Activated CD4-positive, alpha-beta T cell treated with anti-CD3 and anti-CD28 coated beads, Interleukin-2, amount 10 ng/mL, durations not matched to agents 7 days and 5 days (primary cell): ENCODE measurements at regions not wholly inside any gene's neighbourhood (a gene's known extent, or its start where the extent isn't known, plus 50 kb on each side); places are given as distances from the start of the nearest gene placed in this dataset.
"Not testable (repeated sequence)": the region's sequence is repeated elsewhere in the genome, so short reads cannot be mapped to it uniquely, and the experiment has no call there.

Experiments
- CTCF ChIA-PET: fragments of 350-600 bp; sonication (Branson Sonifier 250); formaldehyde crosslinking; loops from one replicate; lab custom pipeline; 2021; ENCODE audit warnings: antibody characterized with exemption; lab: Charles Lee
- POLR2A ChIA-PET: fragments of 350-600 bp; sonication (Branson Sonifier 250); formaldehyde crosslinking; loops from one replicate; lab custom pipeline; 2021; ENCODE audit warnings: antibody characterized with exemption; lab: Charles Lee
- DNase-seq: peaks from one replicate; pipeline ENCODE4 v3.0.0-alpha.2; 2020
- H3K27ac Mint-ChIP-seq: one replicate; pipeline ENCODE4 v1.8.0; 2021; ENCODE audit warnings: mild to moderate bottlenecking, moderate library complexity, mixed read lengths
- H3K27me3 Mint-ChIP-seq: one replicate; pipeline ENCODE4 v1.8.0; 2021; ENCODE audit warnings: mixed read lengths
- H3K36me3 Mint-ChIP-seq: one replicate; pipeline ENCODE4 v1.8.0; 2021; ENCODE audit warnings: low read depth, mixed read lengths
- H3K4me1 Mint-ChIP-seq: one replicate; pipeline ENCODE4 v1.8.0; 2021; ENCODE audit warnings: mixed read lengths
- H3K4me3 Mint-ChIP-seq: one replicate; pipeline ENCODE4 v1.8.0; 2021; ENCODE audit warnings: mild to moderate bottlenecking, moderate library complexity, mixed read lengths
- H3K9me3 Mint-ChIP-seq: one replicate; pipeline ENCODE4 v1.8.0; 2021; ENCODE audit warnings: mixed read lengths

- H3K4me3 Mint-ChIP-seq = no peak overlapping the region
- H3K36me3 Mint-ChIP-seq = no peaks in the 10 kb centered on the region
- no peaks in the 10 kb centered on the region for H3K9me3 Mint-ChIP-seq
- DNase-seq = no peak
- H3K27ac Mint-ChIP-seq = no peak overlapping the region
- no peaks in the 10 kb centered on the region for H3K4me1 Mint-ChIP-seq
- POLR2A ChIA-PET = no interaction called here
- CTCF ChIA-PET = no interaction called here
- H3K27me3 Mint-ChIP-seq = peaks cover 29% of the 10 kb centered on the region
Observed at GRCh38 chr10:91745090-91745831, 53.0 kb upstream of the TNKS2 start.

GRCh38 chr10:91743465-91743864, 54.8 kb upstream of the TNKS2 start:
- no peaks in the 10 kb centered on the region for H3K4me1 Mint-ChIP-seq
- ChIA-PET CTCF (no interaction called here), POLR2A (no interaction called here)

GRCh38 chr10:91742229-91742628, 56.0 kb upstream of the TNKS2 start:
- no peak overlapping the region for H3K4me3 Mint-ChIP-seq
- H3K27me3 Mint-ChIP-seq = peaks cover 56% of the 10 kb centered on the region
- ChIA-PET POLR2A (no interaction called here), CTCF (no interaction called here)
- H3K9me3 Mint-ChIP-seq = no peaks in the 10 kb centered on the region
- DNase-seq = no peak
- no peak overlapping the region for H3K27ac Mint-ChIP-seq
- H3K4me1 Mint-ChIP-seq = no peaks in the 10 kb centered on the region
- H3K36me3 Mint-ChIP-seq = no peaks in the 10 kb centered on the region

More at GRCh38 chr10:91743465-91743864, 54.8 kb upstream of the TNKS2 start:
- no peak for DNase-seq
- Mint-ChIP-seq H3K9me3 (no peaks in the 10 kb centered on the region), H3K27me3 (peaks cover 45% of the 10 kb centered on the region), H3K27ac (no peak overlapping the region), H3K36me3 (no peaks in the 10 kb centered on the region), H3K4me3 (no peak overlapping the region)

GRCh38 chr10:91741356-91741755, 56.9 kb upstream of the TNKS2 start:
- no peaks in the 10 kb centered on the region for H3K9me3 Mint-ChIP-seq

GRCh38 chr10:91740353-91740924, 57.8 kb upstream of the TNKS2 start:
- DNase-seq = no peak
- Mint-ChIP-seq H3K36me3 (no peaks in the 10 kb centered on the region), H3K27me3 (peaks cover 63% of the 10 kb centered on the region), H3K27ac (no peak overlapping the region), H3K9me3 (no peaks in the 10 kb centered on the region), H3K4me1 (no peaks in the 10 kb centered on the region), H3K4me3 (no peak overlapping the region)
- POLR2A ChIA-PET = no interaction called here
- CTCF ChIA-PET = no interaction called here

More at GRCh38 chr10:91741356-91741755, 56.9 kb upstream of the TNKS2 start:
- Mint-ChIP-seq H3K27me3 (peaks cover 62% of the 10 kb centered on the region), H3K4me1 (no peaks in the 10 kb centered on the region), H3K4me3 (no peak overlapping the region), H3K27ac (no peak overlapping the region), H3K36me3 (no peaks in the 10 kb centered on the region)
- no peak for DNase-seq
- ChIA-PET POLR2A (no interaction called here), CTCF (no interaction called here)

GRCh38 chr10:91732265-91732664, 66.0 kb upstream of the TNKS2 start:
- CTCF ChIA-PET, DNase-seq, H3K9me3 Mint-ChIP-seq, POLR2A ChIA-PET, H3K4me1 Mint-ChIP-seq, H3K27ac Mint-ChIP-seq, H3K4me3 Mint-ChIP-seq, H3K36me3 Mint-ChIP-seq: not testable (repeated sequence)
- H3K27me3 Mint-ChIP-seq = peaks cover 35% of the 10 kb centered on the region

- DNase-seq, H3K27ac Mint-ChIP-seq, H3K9me3 Mint-ChIP-seq, POLR2A ChIA-PET, CTCF ChIA-PET, H3K36me3 Mint-ChIP-seq, H3K4me3 Mint-ChIP-seq, H3K4me1 Mint-ChIP-seq: not testable (repeated sequence)
- H3K27me3 Mint-ChIP-seq = peaks cover 17% of the 10 kb centered on the region
Observed at GRCh38 chr10:91729339-91729738, 68.9 kb upstream of the TNKS2 start.

- no peak overlapping the region for H3K4me3 Mint-ChIP-seq
- POLR2A ChIA-PET = no interaction called here
- H3K27ac Mint-ChIP-seq = no peak overlapping the region
- peaks cover 6% of the 10 kb centered on the region for H3K27me3 Mint-ChIP-seq
- no peak for DNase-seq
- no peaks in the 10 kb centered on the region for H3K4me1 Mint-ChIP-seq
- CTCF ChIA-PET = no interaction called here
- H3K9me3 Mint-ChIP-seq = no peaks in the 10 kb centered on the region
- no peaks in the 10 kb centered on the region for H3K36me3 Mint-ChIP-seq
Observed at GRCh38 chr10:91726355-91726754, 71.9 kb upstream of the TNKS2 start.

GRCh38 chr10:91724933-91725332, 73.3 kb upstream of the TNKS2 start:
- no peaks in the 10 kb centered on the region for H3K4me1 Mint-ChIP-seq
- ChIA-PET POLR2A (no interaction called here), CTCF (no interaction called here)
- H3K4me3 Mint-ChIP-seq = no peak overlapping the region
- peaks cover 10% of the 10 kb centered on the region for H3K27me3 Mint-ChIP-seq
- H3K27ac Mint-ChIP-seq = no peak overlapping the region
- no peaks in the 10 kb centered on the region for H3K36me3 Mint-ChIP-seq
- no peaks in the 10 kb centered on the region for H3K9me3 Mint-ChIP-seq
- no peak for DNase-seq

GRCh38 chr10:91713461-91714072, 80.7 kb upstream of the PPP1R3C start:
- Mint-ChIP-seq H3K9me3 (no peaks in the 10 kb centered on the region), H3K4me1 (no peaks in the 10 kb centered on the region), H3K27me3 (peaks cover 18% of the 10 kb centered on the region), H3K27ac (no peak overlapping the region), H3K4me3 (no peak overlapping the region), H3K36me3 (no peaks in the 10 kb centered on the region)
- ChIA-PET CTCF (interaction anchor here (1.2 kb wide), 1 partner anchor 27 kb away, joined by 3 read pairs; no protein-coding TSS in a partner anchor), POLR2A (no interaction called here)
- DNase-seq = no peak

- POLR2A ChIA-PET = no interaction called here
- CTCF ChIA-PET = interaction anchor here (1.2 kb wide), 1 partner anchor 25 kb away, joined by 3 read pairs; no protein-coding TSS in a partner anchor
- no peak overlapping the region for H3K27ac Mint-ChIP-seq
- H3K4me3 Mint-ChIP-seq = no peak overlapping the region
- no peaks in the 10 kb centered on the region for H3K9me3 Mint-ChIP-seq
- no peak for DNase-seq
- peaks cover 19% of the 10 kb centered on the region for H3K27me3 Mint-ChIP-seq
- H3K36me3 Mint-ChIP-seq = no peaks in the 10 kb centered on the region
- H3K4me1 Mint-ChIP-seq = no peaks in the 10 kb centered on the region
Observed at GRCh38 chr10:91711885-91712680, 79.2 kb upstream of the PPP1R3C start.

GRCh38 chr10:91709394-91709798, 76.5 kb upstream of the PPP1R3C start:
- Mint-ChIP-seq H3K27me3 (peaks cover 30% of the 10 kb centered on the region), H3K9me3 (no peaks in the 10 kb centered on the region), H3K27ac (no peak overlapping the region), H3K4me1 (no peaks in the 10 kb centered on the region), H3K4me3 (no peak overlapping the region), H3K36me3 (no peaks in the 10 kb centered on the region)
- no peak for DNase-seq
- ChIA-PET CTCF (no interaction called here), POLR2A (no interaction called here)
